HepG2 (cell line): ENCODE measurements at regions not wholly inside any gene's neighbourhood (a gene's known extent, or its start where the extent isn't known, plus 50 kb on each side); places are given as distances from the start of the nearest gene placed in this dataset.

Source experiments
- ATAC-seq: fragments of 200-7000 bp; cut with Tn5 transposase; 3 replicates; pipeline ENCODE4 v1.9.1; 2020; ENCODE audit warnings: mild to moderate bottlenecking, moderate library complexity
- BruUV-seq: library from RNA; stranded (reverse); fragments of 400-500 nt; replicated peaks from 2 replicates; lab custom pipeline; 2021; lab: Mats Ljungman, UMichigan
- CTCF ChIA-PET: fragments of 300-600 bp; formaldehyde crosslinking; extraction: SDS; loops from one replicate; lab custom pipeline; 2021; ENCODE audit warnings: low total read pairs, inconsistent platforms, low intra/inter-chr PET ratio; lab: Yijun Ruan, JAX
- POLR2A ChIA-PET: fragments of 350-600 bp; sonication (Branson Sonifier 250); formaldehyde crosslinking; loops from one replicate; lab custom pipeline; 2020; ENCODE audit warnings: antibody characterized with exemption, inconsistent platforms; lab: Yijun Ruan, JAX
- DNase-seq: peaks from one replicate; pipeline ENCODE4 v3.0.0-alpha.2; 2015; ENCODE audit warnings: low spot score
- FAIRE-seq: peaks from 3 replicates; lab custom pipeline; 2011; peaks lifted over from hg19 to GRCh38; lab: Jason Lieb, UNC
- H2AFZ ChIP-seq: one replicate; pipeline ENCODE4 v1.6.1; 2011; ENCODE audit warnings: low read length, inconsistent platforms
- H3K27ac ChIP-seq: fragments of 300-600 bp; 3 replicates; pipeline ENCODE4 v1.8.0; 2011; ENCODE audit warnings: mixed run types, mild to moderate bottlenecking, mixed read lengths, low read length, inconsistent platforms; ENCODE audit not compliant: insufficient read depth; ENCODE audit errors: extremely low read length
- H3K27me3 ChIP-seq, 2 experiments: fragments of 200-600 bp in 1 of 2; 2 replicates in 1 of 2; 3 replicates in 1 of 2; pipeline versions ENCODE4 v1.6.0 to v1.8.0; 2011; ENCODE audit warnings: low read length in 2 of 2, mild to moderate bottlenecking in 2 of 2, moderate library complexity in 2 of 2, inconsistent platforms in 1 of 2; ENCODE audit not compliant: insufficient read depth in 2 of 2, control insufficient read depth in 1 of 2
- H3K36me3 ChIP-seq, 2 experiments: fragments of 200-600 bp in 1 of 2; replicated peaks in 1 of 2; 2 replicates in 1 of 2; 3 replicates in 1 of 2; pipeline versions ENCODE4 v1.5.1 to v1.8.0; 2011; ENCODE audit warnings: low read length in 2 of 2, inconsistent platforms in 1 of 2; ENCODE audit not compliant: insufficient read depth in 2 of 2, control insufficient read depth in 1 of 2
- H3K4me1 ChIP-seq: 2 replicates; pipeline ENCODE4 v1.5.1; 2012; ENCODE audit warnings: low read length, inconsistent platforms; ENCODE audit not compliant: insufficient read depth
- H3K4me2 ChIP-seq: 2 replicates; pipeline ENCODE4 v1.6.0; 2011; ENCODE audit warnings: low read depth, low read length, inconsistent platforms
- H3K4me3 ChIP-seq, 3 experiments: fragments of 200-600 bp in 1 of 3; sonication (generic), shearing (Covaris generic) in 1 of 3; replicated peaks in 1 of 3; 2 replicates each; pipeline ENCODE4 v1.5.1; 2011 to 2016; ENCODE audit warnings: low read length in 3 of 3, inconsistent platforms in 2 of 3, low read depth in 2 of 3, mild to moderate bottlenecking in 2 of 3, control low read depth in 1 of 3, mixed read lengths in 1 of 3; ENCODE audit not compliant: insufficient read depth in 1 of 3
- H3K79me2 ChIP-seq: one replicate; pipeline ENCODE4 v1.6.1; 2011; ENCODE audit warnings: low read length, inconsistent platforms; ENCODE audit not compliant: insufficient read depth
- H3K9ac ChIP-seq: 2 replicates; pipeline ENCODE4 v1.6.0; 2011; ENCODE audit warnings: mild to moderate bottlenecking, low read depth, low read length, inconsistent platforms; ENCODE audit not compliant: insufficient read depth
- H3K9me3 ChIP-seq: 2 replicates; pipeline ENCODE4 v1.5.1; 2012; ENCODE audit warnings: mild to moderate bottlenecking, low read length
- H4K20me1 ChIP-seq: 2 replicates; pipeline ENCODE4 v1.6.0; 2011; ENCODE audit warnings: inconsistent platforms, mild to moderate bottlenecking, low read length, moderate library complexity; ENCODE audit not compliant: insufficient read depth
- SP1 ChIP-seq, 2 experiments: fragments of 450-650 bp in 1 of 2; sonication (generic) in 1 of 2; formaldehyde crosslinking in 1 of 2; IDR thresholded peaks; 2 replicates each; pipeline versions ENCODE4 v1.4.0 to v1.6.1; 2016 to 2020; ENCODE audit warnings: missing genetic modification reagents in 1 of 2
- ZFP90 ChIP-seq: sonication (generic); formaldehyde crosslinking; IDR thresholded peaks from 2 replicates; pipeline ENCODE4 v1.8.0; 2022; ENCODE audit warnings: missing genetic modification reagents, mild to moderate bottlenecking, inconsistent platforms, borderline replicate concordance
- WGBS: methylation state at CpG from one replicate; pipeline ENCODE4 v1.1.6; 2017; ENCODE audit warnings: low lambda C conversion rate; 5-methylcytosine and 5-hydroxymethylcytosine counted together
- in situ Hi-C: cut with HindIII; loops from 2 replicates; pipeline ENCODE4 v1.10.0; 2017; ENCODE audit warnings: low pct_unique_long_range_greater_than_20kb; ENCODE audit not compliant: extremely low pct_ligation_motif_present
- intact Hi-C: fragments of 100-400 bp; cut with micrococcal nuclease; formaldehyde crosslinking; loops from one replicate; pipeline ENCODE4 v1.10.0; 2022; ENCODE audit not compliant: unreplicated experiment
- TF ChIP-seq, protein P1 (sequence below): sonication (generic); formaldehyde crosslinking; IDR thresholded peaks from 2 replicates; pipeline ENCODE4 v1.9.0; 2021; ENCODE audit warnings: mild to moderate bottlenecking, missing genetic modification reagents
- TF ChIP-seq, protein P2 (sequence below): sonication (generic); formaldehyde crosslinking; IDR thresholded peaks from 2 replicates; pipeline ENCODE4 v1.5.1; 2020; ENCODE audit warnings: missing genetic modification reagents, mild to moderate bottlenecking, borderline replicate concordance
- TF ChIP-seq, protein P3 (sequence below), 2 experiments: fragments of 450-650 bp in 1 of 2; sonication (generic) in 1 of 2; formaldehyde crosslinking in 1 of 2; IDR thresholded peaks; 2 replicates each; pipeline versions ENCODE4 v1.6.1 to v1.8.0; 2016 to 2022; ENCODE audit warnings: antibody characterized with exemption in 1 of 2, mild to moderate bottlenecking in 1 of 2, missing genetic modification reagents in 1 of 2

DNA sequence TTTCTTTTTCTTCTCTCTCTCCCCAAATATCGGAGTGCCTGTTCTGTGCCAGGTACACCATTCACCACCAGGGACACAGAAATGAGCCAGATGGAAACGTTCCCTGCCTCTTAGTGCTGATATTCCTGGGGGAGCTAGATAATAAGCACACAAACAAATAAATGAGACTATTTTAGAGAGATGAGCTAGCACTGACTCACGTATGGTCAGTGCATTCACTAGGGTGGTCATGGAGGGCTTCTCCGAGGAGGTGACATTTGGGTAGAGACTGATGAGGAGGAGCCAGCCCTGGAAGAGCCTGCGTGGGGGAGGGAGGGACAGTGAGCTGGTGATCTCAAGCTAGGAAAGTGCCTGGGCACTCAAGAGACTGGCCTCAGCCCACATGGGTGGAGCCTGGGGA lies 252.3 kb upstream of the KCNG1 start (continued):
- no peak for TF ChIP-seq ZFP90 (CRISPR knock-in tag)
- no peak for TF ChIP-seq SP1 (IDR thresholded peaks at IDR 0.05)
- no peak for TF ChIP-seq SP1 (CRISPR knock-in tag; IDR thresholded peaks at IDR 0.05)
- TF ChIP-seq, protein P1, sequence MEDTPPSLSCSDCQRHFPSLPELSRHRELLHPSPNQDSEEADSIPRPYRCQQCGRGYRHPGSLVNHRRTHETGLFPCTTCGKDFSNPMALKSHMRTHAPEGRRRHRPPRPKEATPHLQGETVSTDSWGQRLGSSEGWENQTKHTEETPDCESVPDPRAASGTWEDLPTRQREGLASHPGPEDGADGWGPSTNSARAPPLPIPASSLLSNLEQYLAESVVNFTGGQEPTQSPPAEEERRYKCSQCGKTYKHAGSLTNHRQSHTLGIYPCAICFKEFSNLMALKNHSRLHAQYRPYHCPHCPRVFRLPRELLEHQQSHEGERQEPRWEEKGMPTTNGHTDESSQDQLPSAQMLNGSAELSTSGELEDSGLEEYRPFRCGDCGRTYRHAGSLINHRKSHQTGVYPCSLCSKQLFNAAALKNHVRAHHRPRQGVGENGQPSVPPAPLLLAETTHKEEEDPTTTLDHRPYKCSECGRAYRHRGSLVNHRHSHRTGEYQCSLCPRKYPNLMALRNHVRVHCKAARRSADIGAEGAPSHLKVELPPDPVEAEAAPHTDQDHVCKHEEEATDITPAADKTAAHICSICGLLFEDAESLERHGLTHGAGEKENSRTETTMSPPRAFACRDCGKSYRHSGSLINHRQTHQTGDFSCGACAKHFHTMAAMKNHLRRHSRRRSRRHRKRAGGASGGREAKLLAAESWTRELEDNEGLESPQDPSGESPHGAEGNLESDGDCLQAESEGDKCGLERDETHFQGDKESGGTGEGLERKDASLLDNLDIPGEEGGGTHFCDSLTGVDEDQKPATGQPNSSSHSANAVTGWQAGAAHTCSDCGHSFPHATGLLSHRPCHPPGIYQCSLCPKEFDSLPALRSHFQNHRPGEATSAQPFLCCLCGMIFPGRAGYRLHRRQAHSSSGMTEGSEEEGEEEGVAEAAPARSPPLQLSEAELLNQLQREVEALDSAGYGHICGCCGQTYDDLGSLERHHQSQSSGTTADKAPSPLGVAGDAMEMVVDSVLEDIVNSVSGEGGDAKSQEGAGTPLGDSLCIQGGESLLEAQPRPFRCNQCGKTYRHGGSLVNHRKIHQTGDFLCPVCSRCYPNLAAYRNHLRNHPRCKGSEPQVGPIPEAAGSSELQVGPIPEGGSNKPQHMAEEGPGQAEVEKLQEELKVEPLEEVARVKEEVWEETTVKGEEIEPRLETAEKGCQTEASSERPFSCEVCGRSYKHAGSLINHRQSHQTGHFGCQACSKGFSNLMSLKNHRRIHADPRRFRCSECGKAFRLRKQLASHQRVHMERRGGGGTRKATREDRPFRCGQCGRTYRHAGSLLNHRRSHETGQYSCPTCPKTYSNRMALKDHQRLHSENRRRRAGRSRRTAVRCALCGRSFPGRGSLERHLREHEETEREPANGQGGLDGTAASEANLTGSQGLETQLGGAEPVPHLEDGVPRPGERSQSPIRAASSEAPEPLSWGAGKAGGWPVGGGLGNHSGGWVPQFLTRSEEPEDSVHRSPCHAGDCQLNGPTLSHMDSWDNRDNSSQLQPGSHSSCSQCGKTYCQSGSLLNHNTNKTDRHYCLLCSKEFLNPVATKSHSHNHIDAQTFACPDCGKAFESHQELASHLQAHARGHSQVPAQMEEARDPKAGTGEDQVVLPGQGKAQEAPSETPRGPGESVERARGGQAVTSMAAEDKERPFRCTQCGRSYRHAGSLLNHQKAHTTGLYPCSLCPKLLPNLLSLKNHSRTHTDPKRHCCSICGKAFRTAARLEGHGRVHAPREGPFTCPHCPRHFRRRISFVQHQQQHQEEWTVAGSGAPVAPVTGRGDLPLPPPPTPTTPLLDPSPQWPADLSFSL (CRISPR knock-in tag), result no peak
- TF ChIP-seq, protein P2, sequence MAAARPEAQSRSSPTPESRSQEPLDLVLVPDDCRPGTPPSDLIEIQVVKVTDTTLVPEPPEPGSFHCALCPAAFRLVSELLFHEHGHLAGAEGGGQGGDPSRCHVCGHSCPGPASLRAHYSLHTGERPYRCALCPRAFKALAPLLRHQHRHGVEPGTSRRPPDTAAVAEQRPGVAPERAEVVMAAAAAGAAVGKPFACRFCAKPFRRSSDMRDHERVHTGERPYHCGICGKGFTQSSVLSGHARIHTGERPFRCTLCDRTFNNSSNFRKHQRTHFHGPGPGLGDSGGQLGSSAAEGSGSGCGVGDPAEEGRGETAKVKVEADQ (CRISPR knock-in tag), result no peak

DNA sequence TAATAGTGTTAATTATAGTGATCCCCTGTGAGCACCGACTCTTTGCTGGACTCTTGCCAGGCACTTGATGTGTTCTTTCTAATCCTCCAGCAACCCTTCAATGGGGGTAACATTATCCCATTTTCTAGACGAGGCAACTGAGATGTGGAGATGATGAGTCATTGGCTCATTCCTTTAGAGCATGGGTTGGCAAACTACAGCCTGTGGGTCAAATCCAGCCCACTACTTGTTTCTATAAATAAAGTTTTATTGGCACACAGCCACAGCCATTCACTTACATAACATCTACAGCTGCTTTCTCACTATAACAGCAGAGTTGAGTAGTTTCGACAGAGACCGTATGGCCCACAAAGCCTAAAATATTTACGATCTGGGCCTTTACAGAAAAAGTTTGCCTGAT lies 249.5 kb upstream of the KCNG1 start:
- no peak for FAIRE-seq
- no peak for DNase-seq
- Histone ChIP-seq H3K4me1 (no peaks in the 10 kb centered on the region), H2AFZ (no peak overlapping the region), H3K9ac (no peak overlapping the region), H3K79me2 (no peaks in the 10 kb centered on the region), H4K20me1 (no peaks in the 10 kb centered on the region), H3K36me3 (no peaks in the 10 kb centered on the region), H3K27ac (no peak overlapping the region), H3K9me3 (no peaks in the 10 kb centered on the region), H3K4me3 (no peak overlapping the region), H3K27me3 (peaks cover 0 to 29% of the 10 kb centered on the region in 2 experiments; a peak in 3 of 5 replicates), H3K4me2 (no peak overlapping the region)
- POLR2A ChIA-PET, result no interaction called here
- ATAC-seq, result no peak
- intact Hi-C loops, result no loop called here
- WGBS, result 50% methylated on average over 5 of the region's 5 CpGs
- in situ Hi-C loops, result no loop called here
- BruUV-seq, result no TSS peak
- CTCF ChIA-PET, result no interaction called here
- TF ChIP-seq, protein P3, sequence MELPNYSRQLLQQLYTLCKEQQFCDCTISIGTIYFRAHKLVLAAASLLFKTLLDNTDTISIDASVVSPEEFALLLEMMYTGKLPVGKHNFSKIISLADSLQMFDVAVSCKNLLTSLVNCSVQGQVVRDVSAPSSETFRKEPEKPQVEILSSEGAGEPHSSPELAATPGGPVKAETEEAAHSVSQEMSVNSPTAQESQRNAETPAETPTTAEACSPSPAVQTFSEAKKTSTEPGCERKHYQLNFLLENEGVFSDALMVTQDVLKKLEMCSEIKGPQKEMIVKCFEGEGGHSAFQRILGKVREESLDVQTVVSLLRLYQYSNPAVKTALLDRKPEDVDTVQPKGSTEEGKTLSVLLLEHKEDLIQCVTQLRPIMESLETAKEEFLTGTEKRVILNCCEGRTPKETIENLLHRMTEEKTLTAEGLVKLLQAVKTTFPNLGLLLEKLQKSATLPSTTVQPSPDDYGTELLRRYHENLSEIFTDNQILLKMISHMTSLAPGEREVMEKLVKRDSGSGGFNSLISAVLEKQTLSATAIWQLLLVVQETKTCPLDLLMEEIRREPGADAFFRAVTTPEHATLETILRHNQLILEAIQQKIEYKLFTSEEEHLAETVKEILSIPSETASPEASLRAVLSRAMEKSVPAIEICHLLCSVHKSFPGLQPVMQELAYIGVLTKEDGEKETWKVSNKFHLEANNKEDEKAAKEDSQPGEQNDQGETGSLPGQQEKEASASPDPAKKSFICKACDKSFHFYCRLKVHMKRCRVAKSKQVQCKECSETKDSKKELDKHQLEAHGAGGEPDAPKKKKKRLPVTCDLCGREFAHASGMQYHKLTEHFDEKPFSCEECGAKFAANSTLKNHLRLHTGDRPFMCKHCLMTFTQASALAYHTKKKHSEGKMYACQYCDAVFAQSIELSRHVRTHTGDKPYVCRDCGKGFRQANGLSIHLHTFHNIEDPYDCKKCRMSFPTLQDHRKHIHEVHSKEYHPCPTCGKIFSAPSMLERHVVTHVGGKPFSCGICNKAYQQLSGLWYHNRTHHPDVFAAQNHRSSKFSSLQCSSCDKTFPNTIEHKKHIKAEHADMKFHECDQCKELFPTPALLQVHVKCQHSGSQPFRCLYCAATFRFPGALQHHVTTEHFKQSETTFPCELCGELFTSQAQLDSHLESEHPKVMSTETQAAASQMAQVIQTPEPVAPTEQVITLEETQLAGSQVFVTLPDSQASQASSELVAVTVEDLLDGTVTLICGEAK (IDR thresholded peaks at IDR 0.05), result no peak
- TF ChIP-seq, protein P3 (CRISPR knock-in tag; IDR thresholded peaks at IDR 0.05), result peak; percentile 95
